ENCODE measurements at regions not wholly inside any gene's neighbourhood (a gene's known extent, or its start where the extent isn't known, plus 50 kb on each side); places are given as distances from the start of the nearest gene placed in this dataset.
"Not testable (repeated sequence)": the region's sequence is repeated elsewhere in the genome, so short reads cannot be mapped to it uniquely, and the experiment has no call there.

- no peak for DNase-seq
Observed at GRCh38 chr10:2918489-2918888, 148.9 kb upstream of the PFKP start.

DNA sequence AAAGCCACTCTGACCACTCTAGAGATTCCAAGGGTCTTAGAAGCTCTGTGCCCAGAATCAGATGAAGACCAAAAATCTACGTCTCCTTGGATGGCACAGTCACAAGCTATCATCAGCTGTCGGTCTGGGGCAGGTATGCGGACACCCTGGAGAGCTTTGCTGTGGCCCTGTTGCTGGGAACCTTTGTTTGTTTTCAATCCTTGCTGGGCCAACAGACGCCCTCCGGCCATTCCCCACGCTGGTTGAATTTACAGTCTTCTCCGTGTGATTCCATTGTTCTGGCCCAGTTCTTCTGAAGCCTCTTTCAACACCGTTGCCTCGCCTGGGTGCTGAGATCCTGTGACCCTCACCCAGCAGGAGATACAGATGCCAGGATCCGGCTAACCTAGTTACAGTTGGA, 149.4 kb upstream of the PFKP start:
- no peak for DNase-seq

- no peak for DNase-seq
Observed at GRCh38 chr10:2915412-2915811, 151.9 kb upstream of the PFKP start.

- no peak for DNase-seq
Observed at GRCh38 chr10:2914741-2915140, 152.6 kb upstream of the PFKP start.

DNA sequence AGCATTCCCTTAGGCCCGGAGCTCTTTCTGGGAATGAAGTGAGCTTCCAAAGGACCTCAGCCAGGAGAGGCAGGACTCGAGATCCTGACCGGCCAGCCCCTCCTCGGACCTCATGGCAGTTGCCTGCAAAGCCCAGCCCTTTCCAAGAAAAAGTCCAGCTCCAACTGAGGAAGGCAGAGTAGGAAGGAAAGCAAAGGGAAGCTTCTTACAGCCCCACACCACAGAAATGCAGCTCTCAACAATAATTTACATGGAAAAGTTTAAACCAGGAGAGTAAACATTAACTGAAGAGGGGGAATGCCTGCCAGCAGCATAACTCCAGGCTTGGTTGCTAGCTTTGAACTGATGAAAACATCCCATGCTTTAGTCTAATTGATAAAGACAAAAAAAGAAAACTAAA, 153.9 kb upstream of the PFKP start:
- no peak for DNase-seq

DNA sequence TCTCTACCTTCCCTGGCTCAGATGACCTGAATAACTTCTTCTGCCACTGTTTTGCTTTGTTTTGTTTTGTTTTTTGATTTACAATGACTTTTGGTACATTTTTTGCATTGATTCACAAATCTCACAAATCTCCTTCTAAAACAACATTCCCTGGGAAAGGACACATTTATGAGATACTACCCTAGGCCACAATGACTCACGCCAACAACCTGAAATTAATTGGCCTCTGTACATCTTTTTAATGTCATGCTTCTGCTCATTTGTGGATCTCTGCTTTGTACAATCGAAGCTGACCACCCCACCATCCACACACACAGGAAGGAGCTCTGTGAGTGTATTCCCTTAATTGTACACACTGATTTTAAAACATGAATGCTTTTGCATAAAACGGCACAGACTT, 156.7 kb upstream of the PFKP start:
- no peak for DNase-seq

- DNase-seq: no peak
Observed at GRCh38 chr10:2909921-2910320, 157.4 kb upstream of the PFKP start.

DNA sequence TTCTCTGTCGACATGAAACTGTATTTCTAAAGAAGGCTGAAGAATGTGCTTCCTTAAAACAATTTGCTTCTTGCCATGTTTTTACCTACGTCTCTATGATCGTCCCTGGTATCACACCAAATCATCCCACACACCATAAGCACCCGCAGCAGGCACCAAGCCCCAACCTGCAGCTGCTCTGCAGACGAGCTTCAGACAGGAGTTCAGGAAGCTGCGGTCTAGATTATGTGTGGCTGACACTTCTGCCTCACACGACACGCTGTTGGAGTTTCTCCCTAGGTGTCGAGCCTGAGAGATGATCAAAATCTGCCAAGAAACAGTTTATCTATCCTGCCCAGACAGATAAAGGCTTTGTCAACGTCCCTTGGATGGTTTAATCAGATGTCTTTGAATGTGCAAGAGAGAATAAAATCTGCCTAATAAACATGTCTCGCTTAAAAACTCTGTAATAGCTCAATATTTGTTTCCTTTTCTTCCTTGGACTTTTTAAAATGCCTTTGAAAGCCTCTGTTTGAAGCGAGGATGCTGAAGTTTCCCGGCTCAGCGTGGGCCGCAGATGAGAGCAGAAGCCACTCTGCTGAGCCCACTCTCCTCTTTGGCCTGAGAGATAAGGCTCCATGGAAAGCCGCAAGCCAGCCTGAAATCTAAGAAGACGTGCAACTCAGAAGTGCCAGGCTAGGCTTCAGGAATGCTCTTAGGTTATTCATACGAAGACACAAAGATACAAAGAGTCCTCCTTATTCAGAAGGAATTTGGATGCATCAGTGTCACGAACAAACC, 158.3 kb upstream of the PFKP start:
- DNase-seq: no peak

GRCh38 chr10:2906974-2907373, 160.4 kb upstream of the PFKP start:
- no peak for DNase-seq

DNA sequence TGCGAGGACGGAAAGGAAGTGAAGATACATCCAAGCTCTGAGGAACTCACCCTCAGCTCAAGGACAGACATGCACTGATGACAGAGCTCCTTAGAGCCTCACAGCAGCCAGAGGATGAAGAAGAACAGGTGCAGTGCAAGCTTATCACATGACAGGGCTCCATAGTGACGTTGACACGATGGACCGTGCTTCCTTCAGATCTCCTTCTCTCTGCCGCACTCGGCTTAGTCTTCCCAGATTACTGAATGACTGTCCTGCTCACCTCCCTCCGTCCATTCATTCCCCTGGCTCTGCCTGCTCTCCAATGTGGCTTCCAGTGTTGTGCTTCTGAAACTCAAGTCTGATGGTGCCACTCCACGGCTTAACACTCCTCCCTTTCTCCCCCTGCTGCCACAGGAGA, 161.5 kb upstream of the PFKP start:
- no peak for DNase-seq

DNA sequence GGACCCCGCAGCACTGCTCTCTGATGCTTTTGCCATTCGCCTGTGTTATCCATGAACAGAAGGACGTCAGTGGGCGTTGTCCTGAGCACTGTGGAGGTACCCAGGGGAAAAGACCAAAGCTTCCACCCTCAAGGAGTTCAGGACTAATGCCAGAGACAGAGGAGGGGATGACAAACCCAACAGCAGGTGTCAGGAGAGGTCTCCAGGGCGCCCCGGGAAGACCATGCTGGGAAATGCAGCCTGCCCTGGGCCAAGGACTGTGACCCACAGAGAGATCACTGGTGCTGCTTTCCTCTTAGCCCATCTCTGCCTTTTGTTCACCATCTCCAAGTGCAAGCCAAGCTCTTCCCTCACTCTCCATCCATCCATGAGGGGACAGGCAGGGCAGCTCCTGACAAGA, 166.8 kb upstream of the PFKP start:
- DNase-seq: no peak

DNA sequence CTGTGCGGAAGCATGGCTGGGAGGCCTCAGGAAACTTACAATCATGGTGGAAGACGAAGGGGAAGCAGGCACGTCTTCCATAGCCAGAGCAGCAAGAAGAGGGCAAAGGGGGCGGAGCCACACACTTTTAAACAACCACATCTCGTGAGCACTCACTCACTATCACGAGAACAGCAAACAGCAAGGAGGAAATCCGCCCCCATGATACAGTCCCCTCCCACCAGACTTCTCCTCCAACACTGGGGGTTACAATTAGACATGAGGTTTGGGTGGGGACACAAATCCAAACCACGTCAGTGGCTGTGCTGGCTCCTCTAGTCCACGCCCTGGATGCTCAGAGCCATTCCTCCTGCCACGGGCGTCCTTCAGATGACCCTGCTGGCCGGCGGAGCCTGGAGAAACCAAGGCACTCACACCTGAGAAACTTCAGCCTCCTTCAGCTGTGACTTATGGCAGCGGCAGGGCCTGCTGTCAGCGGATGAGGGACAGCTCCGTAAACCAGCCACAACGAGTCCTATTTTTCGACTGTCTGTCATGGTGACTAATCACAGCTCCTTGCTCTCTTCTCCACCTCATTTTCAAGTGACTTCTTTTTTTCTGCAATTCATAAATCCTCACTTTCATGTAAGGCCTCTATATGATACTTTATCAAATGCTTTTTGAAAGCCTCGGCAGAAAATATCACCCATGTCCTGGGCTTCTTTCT, 167.9 kb upstream of the PFKP start:
- no peak for DNase-seq

DNA sequence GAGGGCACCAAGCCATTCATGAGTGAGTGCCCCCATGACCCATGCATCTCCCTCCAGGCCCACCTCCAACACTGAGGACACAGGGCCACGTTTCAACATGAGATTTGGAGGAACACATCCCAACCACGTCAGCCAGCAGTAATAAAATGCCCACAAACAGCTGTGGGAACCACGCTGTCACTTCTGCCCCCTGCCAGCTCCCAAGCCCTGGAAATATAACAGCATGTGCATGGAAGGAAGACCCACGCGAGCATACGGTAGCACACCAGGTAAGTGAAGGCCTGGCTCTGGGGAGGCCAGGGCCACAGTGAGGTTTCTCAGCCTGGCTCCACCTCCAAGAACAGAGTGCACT, 168.9 kb upstream of the PFKP start:
- DNase-seq: no peak

GRCh38 chr10:2897619-2898508, 169.5 kb upstream of the PFKP start:
- DNase-seq: no peak

- not testable (repeated sequence) for DNase-seq
Observed at GRCh38 chr10:2896334-2896733, 171.0 kb upstream of the PFKP start.

- no peak for DNase-seq
Observed at GRCh38 chr10:2895594-2896196, 171.7 kb upstream of the PFKP start.

- DNase-seq: no peak
Observed at GRCh38 chr10:2893991-2894390, 173.4 kb upstream of the PFKP start.

DNA sequence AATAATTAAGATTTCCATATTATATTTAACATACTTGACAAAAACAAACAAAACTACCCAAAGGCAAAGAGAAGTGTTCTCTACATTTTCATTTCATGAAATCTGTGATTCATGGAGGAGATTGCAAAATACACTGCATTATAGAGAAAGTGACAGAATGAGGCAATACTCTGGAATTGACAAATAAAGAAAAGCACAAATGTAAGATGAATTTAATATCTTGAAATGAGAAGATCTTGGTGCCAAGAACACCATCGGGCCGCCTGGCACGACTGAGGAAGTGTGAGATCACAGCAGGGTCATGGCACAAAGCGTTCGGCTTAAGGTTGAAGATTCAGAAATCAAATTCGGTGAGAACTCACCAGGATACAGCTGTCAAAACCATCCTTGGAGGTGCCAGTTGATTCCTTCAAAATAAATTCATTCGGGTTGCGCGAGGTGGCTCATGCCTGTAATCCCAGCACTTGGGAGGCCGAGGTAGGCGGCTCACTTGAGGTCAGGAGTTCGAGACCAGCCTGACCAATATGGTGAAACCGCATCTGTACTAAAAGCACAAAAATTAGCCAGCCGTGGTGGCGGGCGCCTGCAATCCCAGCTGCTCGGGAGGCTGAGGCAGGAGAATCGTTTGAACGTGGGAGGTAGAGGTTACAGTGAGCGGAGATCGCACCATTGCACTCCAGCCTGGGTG, 174.0 kb upstream of the PFKP start:
- no peak for DNase-seq

DNA sequence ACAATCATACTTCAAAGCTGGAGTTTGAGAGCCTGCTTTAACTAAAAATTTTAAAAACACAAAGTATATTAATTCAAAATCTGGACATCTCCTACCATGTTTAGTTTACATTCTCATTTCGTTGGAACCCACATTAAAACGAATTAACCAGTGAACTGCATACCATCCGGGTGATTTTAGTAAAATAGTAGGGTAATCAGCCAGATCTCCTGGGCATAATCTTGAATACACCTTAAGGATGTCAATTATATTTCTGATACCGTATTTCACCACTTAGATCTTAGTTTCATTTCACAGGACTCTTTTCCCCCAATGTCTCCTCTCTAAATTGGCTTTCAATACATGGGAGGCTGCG, 175.6 kb upstream of the PFKP start:
- no peak for DNase-seq

GRCh38 chr10:2891073-2891769, 176.1 kb upstream of the PFKP start:
- no peak for DNase-seq

- no peak for DNase-seq
Observed at GRCh38 chr10:2890093-2890492, 177.3 kb upstream of the PFKP start.

DNA sequence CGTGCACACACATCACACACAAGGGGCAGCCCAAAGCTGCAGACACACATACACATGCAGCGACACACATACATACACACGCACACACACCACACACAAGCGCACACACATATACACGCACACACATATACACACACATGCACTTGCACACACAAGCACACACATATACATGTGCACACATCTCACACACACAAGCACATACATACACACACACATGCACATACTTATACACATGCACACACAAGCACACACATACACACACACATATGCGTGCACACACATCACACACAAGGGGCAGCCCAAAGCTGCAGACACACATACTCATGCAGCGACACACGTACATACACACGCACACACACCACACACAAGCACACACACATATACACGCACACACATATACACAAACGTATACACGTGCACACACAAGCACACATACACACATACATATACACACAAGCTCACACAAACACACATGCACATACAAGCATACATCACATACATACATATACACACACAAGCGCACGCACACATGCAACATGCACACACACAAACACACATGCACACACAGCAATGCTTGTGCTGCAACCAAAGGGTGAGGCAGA, 178.8 kb upstream of the PFKP start:
- no peak for DNase-seq

All from NCI-H524 treated with DMSO at 0.1 percent for 48 hours (cell line).